GM23338 (cell line): ENCODE measurements at regions not wholly inside any gene's neighbourhood (a gene's known extent, or its start where the extent isn't known, plus 50 kb on each side); places are given as distances from the start of the nearest gene placed in this dataset.

Source experiments
- ATAC-seq: fragments of 200-7000 bp; cut with Tn5 transposase; 3 replicates; pipeline ENCODE4 v1.9.1; 2020
- DNase-seq: peaks from one replicate; pipeline ENCODE4 v3.0.0-alpha.2; 2015; ENCODE audit warnings: low spot score
- H2AFZ ChIP-seq: fragments of 200-600 bp; sonication (generic); 2 replicates; pipeline ENCODE4 v1.8.0; 2016; ENCODE audit warnings: antibody characterized with exemption, mild to moderate bottlenecking, moderate library complexity
- H3F3A ChIP-seq: fragments of 200-600 bp; sonication (generic); replicated peaks from 2 replicates; pipeline ENCODE4 v1.8.0; 2017; ENCODE audit warnings: antibody characterized with exemption, mixed run types, low read depth
- H3K27ac ChIP-seq: fragments of 200-600 bp; sonication (generic); 2 replicates; pipeline ENCODE4 v1.6.1; 2016; ENCODE audit warnings: low read depth
- H3K27me3 ChIP-seq: fragments of 200-600 bp; sonication (generic); 2 replicates; pipeline ENCODE4 v1.8.0; 2016; ENCODE audit warnings: mild to moderate bottlenecking, mixed run types, moderate library complexity; ENCODE audit not compliant: insufficient read depth
- H3K36me3 ChIP-seq: fragments of 200-600 bp; sonication (generic); 2 replicates; pipeline ENCODE4 v1.8.0; 2016; ENCODE audit warnings: mild to moderate bottlenecking; ENCODE audit not compliant: insufficient read depth
- H3K4me1 ChIP-seq: fragments of 200-600 bp; sonication (generic); 2 replicates; pipeline ENCODE4 v1.8.0; 2016; ENCODE audit warnings: mild to moderate bottlenecking, moderate library complexity; ENCODE audit not compliant: insufficient read depth
- H3K4me2 ChIP-seq: fragments of 200-600 bp; sonication (generic); 2 replicates; pipeline ENCODE4 v1.7.1; 2017; ENCODE audit warnings: mixed run types
- H3K4me3 ChIP-seq: fragments of 200-600 bp; sonication (generic); 2 replicates; pipeline ENCODE4 v1.6.1; 2016; ENCODE audit warnings: mixed run types
- H3K79me2 ChIP-seq: fragments of 200-600 bp; sonication (generic); replicated peaks from 2 replicates; pipeline ENCODE4 v1.8.0; 2017; ENCODE audit warnings: mild to moderate bottlenecking; ENCODE audit not compliant: insufficient read depth
- H3K9me2 ChIP-seq: fragments of 200-600 bp; sonication (generic); 2 replicates; pipeline ENCODE4 v1.8.0; 2017; ENCODE audit not compliant: insufficient read depth
- H4K20me1 ChIP-seq: fragments of 200-600 bp; sonication (generic); replicated peaks from 2 replicates; pipeline ENCODE4 v1.8.0; 2017; ENCODE audit warnings: mild to moderate bottlenecking; ENCODE audit not compliant: insufficient read depth
- H3K27ac Mint-ChIP-seq: 2 replicates; pipeline ENCODE4 v1.8.0; 2020; ENCODE audit warnings: inconsistent platforms, mild to moderate bottlenecking, moderate library complexity, mixed read lengths
- H3K27me3 Mint-ChIP-seq: 3 replicates; pipeline ENCODE4 v1.8.0; 2022; ENCODE audit warnings: low read depth, mild to moderate bottlenecking, moderate library complexity, mixed read lengths, inconsistent platforms; ENCODE audit not compliant: insufficient read depth, poor library complexity
- H3K36me3 Mint-ChIP-seq: 3 replicates; pipeline ENCODE4 v1.8.0; 2021; ENCODE audit warnings: low read depth, mild to moderate bottlenecking, inconsistent platforms, moderate library complexity, mixed read lengths
- H3K4me1 Mint-ChIP-seq: 3 replicates; pipeline ENCODE4 v1.8.0; 2020; ENCODE audit warnings: mild to moderate bottlenecking, inconsistent platforms, mixed read lengths
- H3K4me3 Mint-ChIP-seq: 3 replicates; pipeline ENCODE4 v1.8.0; 2021; ENCODE audit warnings: moderate library complexity, mild to moderate bottlenecking, inconsistent platforms, mixed read lengths
- H3K9me3 Mint-ChIP-seq: 3 replicates; pipeline ENCODE4 v1.8.0; 2020; ENCODE audit warnings: moderate library complexity, mild to moderate bottlenecking, inconsistent platforms, mixed read lengths
- CREB1 ChIP-seq: fragments of 250-450 bp; sonication (Bioruptor Pico); IDR thresholded peaks from 2 replicates; pipeline ENCODE4 v1.5.0; 2020; ENCODE audit warnings: low read depth, mild to moderate bottlenecking, moderate library complexity
- CTCF ChIP-seq, 2 experiments: fragments of 200-600 bp in 1 of 2; sonication (generic) in 1 of 2; conservative IDR thresholded peaks; 2 replicates each; pipeline versions ENCODE4 v1.5.1 to v1.6.1; 2016 to 2017; ENCODE audit warnings: antibody characterized with exemption in 2 of 2, low read depth in 2 of 2, mild to moderate bottlenecking in 2 of 2, moderate library complexity in 1 of 2
- ETS1 ChIP-seq: IDR thresholded peaks from 2 replicates; pipeline ENCODE4 v1.6.1; 2016; ENCODE audit warnings: antibody characterized with exemption
- EZH2 ChIP-seq: fragments of 200-600 bp; sonication (generic); IDR thresholded peaks from one replicate; pipeline ENCODE4 v1.8.0; 2017; ENCODE audit warnings: antibody characterized with exemption, mild to moderate bottlenecking, low read depth; ENCODE audit not compliant: unreplicated experiment
- EZH2phosphoT487 ChIP-seq: fragments of 200-600 bp; sonication (generic); IDR thresholded peaks from one replicate; pipeline ENCODE4 v1.8.1; 2018; ENCODE audit warnings: antibody characterized with exemption; ENCODE audit not compliant: unreplicated experiment
- JUNB ChIP-seq: IDR thresholded peaks from one replicate; pipeline ENCODE4 v1.6.1; 2016; ENCODE audit warnings: antibody characterized with exemption; ENCODE audit not compliant: unreplicated experiment
- NANOG ChIP-seq: IDR thresholded peaks from 2 replicates; pipeline ENCODE4 v1.6.1; 2016; ENCODE audit warnings: antibody characterized with exemption, borderline replicate concordance
- POLR2AphosphoS5 ChIP-seq: IDR thresholded peaks from 2 replicates; pipeline ENCODE4 v1.6.1; 2016; ENCODE audit warnings: antibody characterized with exemption, low read depth
- REST ChIP-seq: IDR thresholded peaks from one replicate; pipeline ENCODE4 v1.6.1; 2018; ENCODE audit warnings: antibody characterized with exemption; ENCODE audit not compliant: unreplicated experiment
- STAT1 ChIP-seq: IDR thresholded peaks from one replicate; pipeline ENCODE4 v1.6.1; 2016; ENCODE audit warnings: antibody characterized with exemption; ENCODE audit not compliant: unreplicated experiment
- ZNF114 ChIP-seq: fragments of 250-450 bp; sonication (Bioruptor Pico); IDR thresholded peaks from 2 replicates; pipeline ENCODE4 v1.5.0; 2020; ENCODE audit warnings: mild to moderate bottlenecking, moderate library complexity
- ZNF331 ChIP-seq: fragments of 250-450 bp; sonication (Bioruptor Pico); IDR thresholded peaks from 2 replicates; pipeline ENCODE4 v1.5.0; 2020; ENCODE audit warnings: low read depth, mild to moderate bottlenecking, moderate library complexity
- ZNF462 ChIP-seq: fragments of 250-450 bp; sonication (Bioruptor Pico); IDR thresholded peaks from 2 replicates; pipeline ENCODE4 v1.5.0; 2020; ENCODE audit warnings: mild to moderate bottlenecking, moderate library complexity

- Histone ChIP-seq H3K4me2 (no peak overlapping the region), H3K79me2 (peaks cover 8% of the 10 kb centered on the region; the same call in 1 of the 2 replicates), H3K27me3 (no peaks in the 10 kb centered on the region), H2AFZ (no peak overlapping the region), H4K20me1 (peaks cover 4% of the 10 kb centered on the region; the same call in 1 of the 2 replicates), H3K9me2 (no peaks in the 10 kb centered on the region), H3K27ac (no peak overlapping the region), H3K4me3 (no peak overlapping the region), H3K36me3 (no peaks in the 10 kb centered on the region), H3K4me1 (no peaks in the 10 kb centered on the region; the same call in 1 of the 2 replicates), H3F3A (no peaks in the 10 kb centered on the region)
- no peak overlapping the region for H3K4me3 Mint-ChIP-seq
- no peaks in the 10 kb centered on the region; the same call in 2 of the 3 replicates for H3K36me3 Mint-ChIP-seq
- H3K27me3 Mint-ChIP-seq: no peaks in the 10 kb centered on the region
- ATAC-seq (no peak), DNase-seq (no peak)
- H3K27ac Mint-ChIP-seq: no peak overlapping the region
- H3K4me1 Mint-ChIP-seq: peaks cover 5% of the 10 kb centered on the region
- TF ChIP-seq POLR2AphosphoS5 (no peak), JUNB (no peak), EZH2 (no peak), CTCF (conservative IDR thresholded peaks at IDR 0.05; ENCODE audit: low read depth in 2 of 2) (no peak), EZH2phosphoT487 (no peak), ZNF114 (no peak), REST (no peak), ZNF331 (CRISPR knock-in tag) (no peak), STAT1 (no peak), ETS1 (no peak), NANOG (no peak), ZNF462 (CRISPR knock-in tag) (no peak), CREB1 (CRISPR knock-in tag) (no peak)
- no peaks in the 10 kb centered on the region for H3K9me3 Mint-ChIP-seq
Observed at GRCh38 chr15:62532367-62532766, 367.3 kb upstream of the C2CD4B start.
